ENCODE measurements at regions not wholly inside any gene's neighbourhood (a gene's known extent, or its start where the extent isn't known, plus 50 kb on each side); places are given as distances from the start of the nearest gene placed in this dataset.

GRCh38 chr5:57804007-57804444 lies 321.4 kb upstream of the ACTBL2 start:
- Histone ChIP-seq H3K4me1 (ENCODE audit: insufficient read depth) (no peaks in the 10 kb centered on the region), H3K9me2 (replicated peaks; ENCODE audit: insufficient read depth) (no peaks in the 10 kb centered on the region), H3K4me2 (no peak overlapping the region), H2AFZ (no peak overlapping the region), H3K9me3 (ENCODE audit: low read depth) (no peaks in the 10 kb centered on the region), H3K4me3 (no peak overlapping the region), H3K79me2 (no peaks in the 10 kb centered on the region), H3K27me3 (no peaks in the 10 kb centered on the region), H3K36me3 (replicated peaks; ENCODE audit: insufficient read depth, low read depth) (no peaks in the 10 kb centered on the region), H4K20me1 (ENCODE audit: insufficient read depth, poor library complexity, severe bottlenecking) (no peaks in the 10 kb centered on the region), H3K27ac (peak overlapping the region; percentile 16)
- no peak for DNase-seq (ENCODE audit: low spot score)
- 66% methylated on average over 2 of the region's 2 CpGs for WGBS (ENCODE audit: low lambda C conversion rate, missing lambda C conversion rate)
- TF ChIP-seq EZH2phosphoT487 (IDR thresholded peaks at IDR 0.05; ENCODE audit: low read depth, severe bottlenecking, unreplicated experiment): no peak

- DNase-seq (ENCODE audit: low spot score): no peak
- no peak overlapping the region for H3K4me3 ChIP-seq
Measured at GRCh38 chr5:57802131-57802530, 319.5 kb upstream of the ACTBL2 start.

GRCh38 chr5:57795203-57795602 lies 312.6 kb upstream of the ACTBL2 start:
- no peaks in the 10 kb centered on the region for H3K79me2 ChIP-seq
- no peaks in the 10 kb centered on the region for H3K4me1 ChIP-seq (ENCODE audit: insufficient read depth)
- no peak for TF ChIP-seq EZH2phosphoT487 (IDR thresholded peaks at IDR 0.05; ENCODE audit: low read depth, severe bottlenecking, unreplicated experiment)
- no peak for TF ChIP-seq EZH2 (IDR thresholded peaks at IDR 0.05; ENCODE audit: borderline replicate concordance)
- no peak for TF ChIP-seq CTCF (IDR thresholded peaks at IDR 0.05; ENCODE audit: poor library complexity)
- H3K27me3 ChIP-seq: no peaks in the 10 kb centered on the region
- no peaks in the 10 kb centered on the region for H3K9me3 ChIP-seq (ENCODE audit: low read depth)
- H4K20me1 ChIP-seq (ENCODE audit: insufficient read depth, poor library complexity, severe bottlenecking): no peaks in the 10 kb centered on the region
- no peak overlapping the region for H3K4me2 ChIP-seq
- H3K4me3 ChIP-seq: no peak overlapping the region
- no peak overlapping the region for H3K27ac ChIP-seq
- no peak for DNase-seq (ENCODE audit: low spot score)
- H3K36me3 ChIP-seq (replicated peaks; ENCODE audit: insufficient read depth, low read depth): no peaks in the 10 kb centered on the region
- no peaks in the 10 kb centered on the region for H3K9me2 ChIP-seq (replicated peaks; ENCODE audit: insufficient read depth)
- no peak overlapping the region for H2AFZ ChIP-seq
- 96% methylated on average over 1 of the region's 1 CpG for WGBS (ENCODE audit: low lambda C conversion rate, missing lambda C conversion rate)

More at GRCh38 chr5:57802131-57802530, 319.5 kb upstream of the ACTBL2 start:
- TF ChIP-seq CTCF (IDR thresholded peaks at IDR 0.05; ENCODE audit: poor library complexity): no peak
- no peak for TF ChIP-seq EZH2 (IDR thresholded peaks at IDR 0.05; ENCODE audit: borderline replicate concordance)
- TF ChIP-seq EZH2phosphoT487 (IDR thresholded peaks at IDR 0.05; ENCODE audit: low read depth, severe bottlenecking, unreplicated experiment): no peak
- H3K27ac ChIP-seq: no peak overlapping the region
- H3K79me2 ChIP-seq: no peaks in the 10 kb centered on the region
- H3K4me2 ChIP-seq: no peak overlapping the region
- WGBS (ENCODE audit: low lambda C conversion rate, missing lambda C conversion rate): 82% methylated on average over 3 of the region's 3 CpGs
- H3K4me1 ChIP-seq (ENCODE audit: insufficient read depth): no peaks in the 10 kb centered on the region
- H2AFZ ChIP-seq: no peak overlapping the region
- no peaks in the 10 kb centered on the region for H3K27me3 ChIP-seq
- H4K20me1 ChIP-seq (ENCODE audit: insufficient read depth, poor library complexity, severe bottlenecking): no peaks in the 10 kb centered on the region
- no peaks in the 10 kb centered on the region for H3K9me2 ChIP-seq (replicated peaks; ENCODE audit: insufficient read depth)
- H3K9me3 ChIP-seq (ENCODE audit: low read depth): no peaks in the 10 kb centered on the region
- no peaks in the 10 kb centered on the region for H3K36me3 ChIP-seq (replicated peaks; ENCODE audit: insufficient read depth, low read depth)

- H2AFZ ChIP-seq: no peak overlapping the region
Measured at GRCh38 chr5:57791875-57792274, 309.3 kb upstream of the ACTBL2 start.

More at GRCh38 chr5:57791875-57792274, 309.3 kb upstream of the ACTBL2 start:
- no peak for TF ChIP-seq EZH2 (IDR thresholded peaks at IDR 0.05; ENCODE audit: borderline replicate concordance)
- TF ChIP-seq CTCF (IDR thresholded peaks at IDR 0.05; ENCODE audit: poor library complexity): no peak
- TF ChIP-seq EZH2phosphoT487 (IDR thresholded peaks at IDR 0.05; ENCODE audit: low read depth, severe bottlenecking, unreplicated experiment): no peak
- Histone ChIP-seq H4K20me1 (ENCODE audit: insufficient read depth, poor library complexity, severe bottlenecking) (no peaks in the 10 kb centered on the region), H3K36me3 (replicated peaks; ENCODE audit: insufficient read depth, low read depth) (no peaks in the 10 kb centered on the region), H3K4me2 (no peak overlapping the region), H3K4me1 (ENCODE audit: insufficient read depth) (no peaks in the 10 kb centered on the region), H3K4me3 (no peak overlapping the region), H3K9me3 (ENCODE audit: low read depth) (no peaks in the 10 kb centered on the region), H3K27ac (no peak overlapping the region), H3K79me2 (no peaks in the 10 kb centered on the region), H3K9me2 (replicated peaks; ENCODE audit: insufficient read depth) (no peaks in the 10 kb centered on the region), H3K27me3 (no peaks in the 10 kb centered on the region)
- WGBS (ENCODE audit: low lambda C conversion rate, missing lambda C conversion rate): 93% methylated on average over 1 of the region's 1 CpG
- no peak for DNase-seq (ENCODE audit: low spot score)

Data from hepatocyte (in vitro differentiated cells).